GM23338 (cell line): ENCODE measurements at regions not wholly inside any gene's neighbourhood (a gene's known extent, or its start where the extent isn't known, plus 50 kb on each side); places are given as distances from the start of the nearest gene placed in this dataset.

Experiments
- ATAC-seq: fragments of 200-7000 bp; cut with Tn5 transposase; 3 replicates; pipeline ENCODE4 v1.9.1; 2020
- DNase-seq: peaks from one replicate; pipeline ENCODE4 v3.0.0-alpha.2; 2015; ENCODE audit warnings: low spot score
- H2AFZ ChIP-seq: fragments of 200-600 bp; sonication (generic); 2 replicates; pipeline ENCODE4 v1.8.0; 2016; ENCODE audit warnings: antibody characterized with exemption, mild to moderate bottlenecking, moderate library complexity
- H3F3A ChIP-seq: fragments of 200-600 bp; sonication (generic); replicated peaks from 2 replicates; pipeline ENCODE4 v1.8.0; 2017; ENCODE audit warnings: antibody characterized with exemption, mixed run types, low read depth
- H3K27ac ChIP-seq: fragments of 200-600 bp; sonication (generic); 2 replicates; pipeline ENCODE4 v1.6.1; 2016; ENCODE audit warnings: low read depth
- H3K27me3 ChIP-seq: fragments of 200-600 bp; sonication (generic); 2 replicates; pipeline ENCODE4 v1.8.0; 2016; ENCODE audit warnings: mild to moderate bottlenecking, mixed run types, moderate library complexity; ENCODE audit not compliant: insufficient read depth
- H3K36me3 ChIP-seq: fragments of 200-600 bp; sonication (generic); 2 replicates; pipeline ENCODE4 v1.8.0; 2016; ENCODE audit warnings: mild to moderate bottlenecking; ENCODE audit not compliant: insufficient read depth
- H3K4me1 ChIP-seq: fragments of 200-600 bp; sonication (generic); 2 replicates; pipeline ENCODE4 v1.8.0; 2016; ENCODE audit warnings: mild to moderate bottlenecking, moderate library complexity; ENCODE audit not compliant: insufficient read depth
- H3K4me2 ChIP-seq: fragments of 200-600 bp; sonication (generic); 2 replicates; pipeline ENCODE4 v1.7.1; 2017; ENCODE audit warnings: mixed run types
- H3K4me3 ChIP-seq: fragments of 200-600 bp; sonication (generic); 2 replicates; pipeline ENCODE4 v1.6.1; 2016; ENCODE audit warnings: mixed run types
- H3K79me2 ChIP-seq: fragments of 200-600 bp; sonication (generic); replicated peaks from 2 replicates; pipeline ENCODE4 v1.8.0; 2017; ENCODE audit warnings: mild to moderate bottlenecking; ENCODE audit not compliant: insufficient read depth
- H3K9me2 ChIP-seq: fragments of 200-600 bp; sonication (generic); 2 replicates; pipeline ENCODE4 v1.8.0; 2017; ENCODE audit not compliant: insufficient read depth
- H4K20me1 ChIP-seq: fragments of 200-600 bp; sonication (generic); replicated peaks from 2 replicates; pipeline ENCODE4 v1.8.0; 2017; ENCODE audit warnings: mild to moderate bottlenecking; ENCODE audit not compliant: insufficient read depth
- H3K27ac Mint-ChIP-seq: 2 replicates; pipeline ENCODE4 v1.8.0; 2020; ENCODE audit warnings: inconsistent platforms, mild to moderate bottlenecking, moderate library complexity, mixed read lengths
- H3K27me3 Mint-ChIP-seq: 3 replicates; pipeline ENCODE4 v1.8.0; 2022; ENCODE audit warnings: low read depth, mild to moderate bottlenecking, moderate library complexity, mixed read lengths, inconsistent platforms; ENCODE audit not compliant: insufficient read depth, poor library complexity
- H3K36me3 Mint-ChIP-seq: 3 replicates; pipeline ENCODE4 v1.8.0; 2021; ENCODE audit warnings: low read depth, mild to moderate bottlenecking, inconsistent platforms, moderate library complexity, mixed read lengths
- H3K4me1 Mint-ChIP-seq: 3 replicates; pipeline ENCODE4 v1.8.0; 2020; ENCODE audit warnings: mild to moderate bottlenecking, inconsistent platforms, mixed read lengths
- H3K4me3 Mint-ChIP-seq: 3 replicates; pipeline ENCODE4 v1.8.0; 2021; ENCODE audit warnings: moderate library complexity, mild to moderate bottlenecking, inconsistent platforms, mixed read lengths
- H3K9me3 Mint-ChIP-seq: 3 replicates; pipeline ENCODE4 v1.8.0; 2020; ENCODE audit warnings: moderate library complexity, mild to moderate bottlenecking, inconsistent platforms, mixed read lengths
- CREB1 ChIP-seq: fragments of 250-450 bp; sonication (Bioruptor Pico); IDR thresholded peaks from 2 replicates; pipeline ENCODE4 v1.5.0; 2020; ENCODE audit warnings: low read depth, mild to moderate bottlenecking, moderate library complexity
- EZH2 ChIP-seq: fragments of 200-600 bp; sonication (generic); IDR thresholded peaks from one replicate; pipeline ENCODE4 v1.8.0; 2017; ENCODE audit warnings: antibody characterized with exemption, mild to moderate bottlenecking, low read depth; ENCODE audit not compliant: unreplicated experiment
- EZH2phosphoT487 ChIP-seq: fragments of 200-600 bp; sonication (generic); IDR thresholded peaks from one replicate; pipeline ENCODE4 v1.8.1; 2018; ENCODE audit warnings: antibody characterized with exemption; ENCODE audit not compliant: unreplicated experiment
- JUNB ChIP-seq: IDR thresholded peaks from one replicate; pipeline ENCODE4 v1.6.1; 2016; ENCODE audit warnings: antibody characterized with exemption; ENCODE audit not compliant: unreplicated experiment
- POLR2AphosphoS5 ChIP-seq: IDR thresholded peaks from 2 replicates; pipeline ENCODE4 v1.6.1; 2016; ENCODE audit warnings: antibody characterized with exemption, low read depth
- STAT1 ChIP-seq: IDR thresholded peaks from one replicate; pipeline ENCODE4 v1.6.1; 2016; ENCODE audit warnings: antibody characterized with exemption; ENCODE audit not compliant: unreplicated experiment
- ZNF114 ChIP-seq: fragments of 250-450 bp; sonication (Bioruptor Pico); IDR thresholded peaks from 2 replicates; pipeline ENCODE4 v1.5.0; 2020; ENCODE audit warnings: mild to moderate bottlenecking, moderate library complexity
- ZNF331 ChIP-seq: fragments of 250-450 bp; sonication (Bioruptor Pico); IDR thresholded peaks from 2 replicates; pipeline ENCODE4 v1.5.0; 2020; ENCODE audit warnings: low read depth, mild to moderate bottlenecking, moderate library complexity
- TF ChIP-seq, protein P1 (sequence below), 2 experiments: fragments of 200-600 bp in 1 of 2; sonication (generic) in 1 of 2; conservative IDR thresholded peaks; 2 replicates each; pipeline versions ENCODE4 v1.5.1 to v1.6.1; 2016 to 2017; ENCODE audit warnings: antibody characterized with exemption in 2 of 2, low read depth in 2 of 2, mild to moderate bottlenecking in 2 of 2, moderate library complexity in 1 of 2
- TF ChIP-seq, protein P2 (sequence below): fragments of 250-450 bp; sonication (Bioruptor Pico); IDR thresholded peaks from 2 replicates; pipeline ENCODE4 v1.5.0; 2020; ENCODE audit warnings: mild to moderate bottlenecking, moderate library complexity

DNA sequence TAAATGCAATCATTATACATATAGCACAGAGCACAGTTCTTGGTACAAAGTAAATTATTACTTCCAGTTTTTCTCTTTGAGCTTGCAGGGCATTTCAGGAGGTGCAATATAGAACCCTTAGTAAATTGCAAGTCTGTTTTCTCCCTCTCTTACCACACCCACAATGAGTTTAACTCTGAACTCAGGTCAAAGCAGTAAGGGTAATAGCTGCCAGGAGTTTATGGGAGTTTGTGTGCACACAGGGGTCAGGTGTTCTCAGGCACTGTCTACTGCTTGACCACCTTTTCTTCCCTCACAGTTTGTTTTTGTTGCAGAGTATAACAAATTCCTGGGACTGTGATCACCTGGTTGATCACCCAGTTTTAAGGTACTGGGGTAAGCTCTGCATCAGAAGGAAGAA is 478.5 kb upstream of the TENM4 start:
- Mint-ChIP-seq H3K9me3 (no peaks in the 10 kb centered on the region), H3K4me1 (no peaks in the 10 kb centered on the region; the same call in 2 of the 3 replicates), H3K36me3 (no peaks in the 10 kb centered on the region), H3K27ac (no peak overlapping the region), H3K4me3 (no peak overlapping the region), H3K27me3 (no peaks in the 10 kb centered on the region)
- peak overlapping the region; percentile 10; the same call in 1 of the 2 replicates for H2AFZ ChIP-seq
- no peaks in the 10 kb centered on the region for H3K27me3 ChIP-seq
- no peaks in the 10 kb centered on the region for H4K20me1 ChIP-seq
- no peak overlapping the region for H3K4me2 ChIP-seq
- H3K9me2 ChIP-seq = no peaks in the 10 kb centered on the region
- H3F3A ChIP-seq = no peaks in the 10 kb centered on the region
- TF ChIP-seq, protein P1, sequence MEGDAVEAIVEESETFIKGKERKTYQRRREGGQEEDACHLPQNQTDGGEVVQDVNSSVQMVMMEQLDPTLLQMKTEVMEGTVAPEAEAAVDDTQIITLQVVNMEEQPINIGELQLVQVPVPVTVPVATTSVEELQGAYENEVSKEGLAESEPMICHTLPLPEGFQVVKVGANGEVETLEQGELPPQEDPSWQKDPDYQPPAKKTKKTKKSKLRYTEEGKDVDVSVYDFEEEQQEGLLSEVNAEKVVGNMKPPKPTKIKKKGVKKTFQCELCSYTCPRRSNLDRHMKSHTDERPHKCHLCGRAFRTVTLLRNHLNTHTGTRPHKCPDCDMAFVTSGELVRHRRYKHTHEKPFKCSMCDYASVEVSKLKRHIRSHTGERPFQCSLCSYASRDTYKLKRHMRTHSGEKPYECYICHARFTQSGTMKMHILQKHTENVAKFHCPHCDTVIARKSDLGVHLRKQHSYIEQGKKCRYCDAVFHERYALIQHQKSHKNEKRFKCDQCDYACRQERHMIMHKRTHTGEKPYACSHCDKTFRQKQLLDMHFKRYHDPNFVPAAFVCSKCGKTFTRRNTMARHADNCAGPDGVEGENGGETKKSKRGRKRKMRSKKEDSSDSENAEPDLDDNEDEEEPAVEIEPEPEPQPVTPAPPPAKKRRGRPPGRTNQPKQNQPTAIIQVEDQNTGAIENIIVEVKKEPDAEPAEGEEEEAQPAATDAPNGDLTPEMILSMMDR (conservative IDR thresholded peaks at IDR 0.05; ENCODE audit: low read depth in 2 of 2) = no peak
- TF ChIP-seq CREB1 (CRISPR knock-in tag) (no peak), STAT1 (no peak), POLR2AphosphoS5 (no peak), ZNF114 (CRISPR knock-in tag) (no peak)
- DNase-seq (no peak), ATAC-seq (no peak)
- H3K27ac ChIP-seq = no peak overlapping the region
- no peaks in the 10 kb centered on the region for H3K36me3 ChIP-seq
- no peak overlapping the region for H3K4me3 ChIP-seq
- H3K79me2 ChIP-seq = no peaks in the 10 kb centered on the region
- no peaks in the 10 kb centered on the region for H3K4me1 ChIP-seq

DNA sequence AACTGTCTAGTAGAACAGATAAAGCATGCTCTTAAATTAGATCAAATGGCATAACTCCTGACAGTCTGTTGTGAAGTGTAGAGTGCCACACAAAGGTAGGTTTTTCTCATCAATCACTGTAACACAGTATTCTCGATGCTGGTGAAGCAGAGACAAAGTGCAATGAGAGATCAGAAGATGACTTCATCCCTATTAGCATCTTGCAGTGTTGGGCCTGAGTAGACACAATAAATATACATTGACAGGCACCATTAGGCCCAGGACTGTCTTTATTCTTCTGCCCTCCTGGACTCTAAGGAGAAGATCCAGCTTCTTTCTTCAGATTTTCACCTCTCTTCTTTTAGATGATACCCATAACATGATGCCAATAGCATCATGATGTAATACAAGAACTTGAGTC is 478.0 kb upstream of the TENM4 start:
- H3K27me3 Mint-ChIP-seq = peaks cover 4% of the 10 kb centered on the region
- no peak overlapping the region for H3K27ac Mint-ChIP-seq
- Histone ChIP-seq H2AFZ (no peak overlapping the region), H3K9me2 (0 out of 2 replicates have a peak, but pooled peaks cover 2% of the 10 kb centered on the region), H3K36me3 (no peaks in the 10 kb centered on the region), H3K4me1 (no peaks in the 10 kb centered on the region), H3K27ac (no peak overlapping the region), H3K4me3 (no peak overlapping the region), H3F3A (no peaks in the 10 kb centered on the region), H4K20me1 (no peaks in the 10 kb centered on the region), H3K27me3 (no peaks in the 10 kb centered on the region), H3K79me2 (no peaks in the 10 kb centered on the region), H3K4me2 (no peak overlapping the region)
- no peak for ATAC-seq
- H3K4me1 Mint-ChIP-seq = no peaks in the 10 kb centered on the region; the same call in 2 of the 3 replicates
- TF ChIP-seq POLR2AphosphoS5 (no peak), EZH2 (no peak), ZNF331 (CRISPR knock-in tag) (no peak), CREB1 (CRISPR knock-in tag) (no peak), ZNF114 (CRISPR knock-in tag) (no peak), JUNB (no peak), EZH2phosphoT487 (no peak)
- TF ChIP-seq, protein P2, sequence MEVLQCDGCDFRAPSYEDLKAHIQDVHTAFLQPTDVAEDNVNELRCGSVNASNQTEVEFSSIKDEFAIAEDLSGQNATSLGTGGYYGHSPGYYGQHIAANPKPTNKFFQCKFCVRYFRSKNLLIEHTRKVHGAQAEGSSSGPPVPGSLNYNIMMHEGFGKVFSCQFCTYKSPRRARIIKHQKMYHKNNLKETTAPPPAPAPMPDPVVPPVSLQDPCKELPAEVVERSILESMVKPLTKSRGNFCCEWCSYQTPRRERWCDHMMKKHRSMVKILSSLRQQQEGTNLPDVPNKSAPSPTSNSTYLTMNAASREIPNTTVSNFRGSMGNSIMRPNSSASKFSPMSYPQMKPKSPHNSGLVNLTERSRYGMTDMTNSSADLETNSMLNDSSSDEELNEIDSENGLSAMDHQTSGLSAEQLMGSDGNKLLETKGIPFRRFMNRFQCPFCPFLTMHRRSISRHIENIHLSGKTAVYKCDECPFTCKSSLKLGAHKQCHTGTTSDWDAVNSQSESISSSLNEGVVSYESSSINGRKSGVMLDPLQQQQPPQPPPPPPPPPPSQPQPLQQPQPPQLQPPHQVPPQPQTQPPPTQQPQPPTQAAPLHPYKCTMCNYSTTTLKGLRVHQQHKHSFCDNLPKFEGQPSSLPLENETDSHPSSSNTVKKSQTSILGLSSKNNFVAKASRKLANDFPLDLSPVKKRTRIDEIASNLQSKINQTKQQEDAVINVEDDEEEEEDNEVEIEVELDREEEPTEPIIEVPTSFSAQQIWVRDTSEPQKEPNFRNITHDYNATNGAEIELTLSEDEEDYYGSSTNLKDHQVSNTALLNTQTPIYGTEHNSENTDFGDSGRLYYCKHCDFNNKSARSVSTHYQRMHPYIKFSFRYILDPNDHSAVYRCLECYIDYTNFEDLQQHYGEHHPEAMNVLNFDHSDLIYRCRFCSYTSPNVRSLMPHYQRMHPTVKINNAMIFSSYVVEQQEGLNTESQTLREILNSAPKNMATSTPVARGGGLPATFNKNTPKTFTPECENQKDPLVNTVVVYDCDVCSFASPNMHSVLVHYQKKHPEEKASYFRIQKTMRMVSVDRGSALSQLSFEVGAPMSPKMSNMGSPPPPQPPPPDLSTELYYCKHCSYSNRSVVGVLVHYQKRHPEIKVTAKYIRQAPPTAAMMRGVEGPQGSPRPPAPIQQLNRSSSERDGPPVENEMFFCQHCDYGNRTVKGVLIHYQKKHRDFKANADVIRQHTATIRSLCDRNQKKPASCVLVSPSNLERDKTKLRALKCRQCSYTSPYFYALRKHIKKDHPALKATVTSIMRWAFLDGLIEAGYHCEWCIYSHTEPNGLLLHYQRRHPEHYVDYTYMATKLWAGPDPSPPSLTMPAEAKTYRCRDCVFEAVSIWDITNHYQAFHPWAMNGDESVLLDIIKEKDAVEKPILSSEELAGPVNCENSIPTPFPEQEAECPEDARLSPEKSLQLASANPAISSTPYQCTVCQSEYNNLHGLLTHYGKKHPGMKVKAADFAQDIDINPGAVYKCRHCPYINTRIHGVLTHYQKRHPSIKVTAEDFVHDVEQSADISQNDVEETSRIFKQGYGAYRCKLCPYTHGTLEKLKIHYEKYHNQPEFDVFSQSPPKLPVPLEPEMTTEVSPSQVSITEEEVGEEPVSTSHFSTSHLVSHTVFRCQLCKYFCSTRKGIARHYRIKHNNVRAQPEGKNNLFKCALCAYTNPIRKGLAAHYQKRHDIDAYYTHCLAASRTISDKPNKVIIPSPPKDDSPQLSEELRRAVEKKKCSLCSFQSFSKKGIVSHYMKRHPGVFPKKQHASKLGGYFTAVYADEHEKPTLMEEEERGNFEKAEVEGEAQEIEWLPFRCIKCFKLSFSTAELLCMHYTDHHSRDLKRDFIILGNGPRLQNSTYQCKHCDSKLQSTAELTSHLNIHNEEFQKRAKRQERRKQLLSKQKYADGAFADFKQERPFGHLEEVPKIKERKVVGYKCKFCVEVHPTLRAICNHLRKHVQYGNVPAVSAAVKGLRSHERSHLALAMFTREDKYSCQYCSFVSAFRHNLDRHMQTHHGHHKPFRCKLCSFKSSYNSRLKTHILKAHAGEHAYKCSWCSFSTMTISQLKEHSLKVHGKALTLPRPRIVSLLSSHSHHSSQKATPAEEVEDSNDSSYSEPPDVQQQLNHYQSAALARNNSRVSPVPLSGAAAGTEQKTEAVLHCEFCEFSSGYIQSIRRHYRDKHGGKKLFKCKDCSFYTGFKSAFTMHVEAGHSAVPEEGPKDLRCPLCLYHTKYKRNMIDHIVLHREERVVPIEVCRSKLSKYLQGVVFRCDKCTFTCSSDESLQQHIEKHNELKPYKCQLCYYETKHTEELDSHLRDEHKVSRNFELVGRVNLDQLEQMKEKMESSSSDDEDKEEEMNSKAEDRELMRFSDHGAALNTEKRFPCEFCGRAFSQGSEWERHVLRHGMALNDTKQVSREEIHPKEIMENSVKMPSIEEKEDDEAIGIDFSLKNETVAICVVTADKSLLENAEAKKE (CRISPR knock-in tag) = no peak
- no peak for DNase-seq
- no peaks in the 10 kb centered on the region for H3K9me3 Mint-ChIP-seq
- no peaks in the 10 kb centered on the region for H3K36me3 Mint-ChIP-seq
- no peak overlapping the region for H3K4me3 Mint-ChIP-seq
